GM21576 (cell line): ENCODE measurements at regions not wholly inside any gene's neighbourhood (a gene's known extent, or its start where the extent isn't known, plus 50 kb on each side); places are given as distances from the start of the nearest gene placed in this dataset.

Source experiments
- ATAC-seq: cut with Tn5 transposase; IDR thresholded peaks from one replicate; pipeline ENCODE4 v1.9.1; 2021; ENCODE audit warnings: mild to moderate bottlenecking, moderate library complexity; ENCODE audit not compliant: unreplicated experiment

DNA sequence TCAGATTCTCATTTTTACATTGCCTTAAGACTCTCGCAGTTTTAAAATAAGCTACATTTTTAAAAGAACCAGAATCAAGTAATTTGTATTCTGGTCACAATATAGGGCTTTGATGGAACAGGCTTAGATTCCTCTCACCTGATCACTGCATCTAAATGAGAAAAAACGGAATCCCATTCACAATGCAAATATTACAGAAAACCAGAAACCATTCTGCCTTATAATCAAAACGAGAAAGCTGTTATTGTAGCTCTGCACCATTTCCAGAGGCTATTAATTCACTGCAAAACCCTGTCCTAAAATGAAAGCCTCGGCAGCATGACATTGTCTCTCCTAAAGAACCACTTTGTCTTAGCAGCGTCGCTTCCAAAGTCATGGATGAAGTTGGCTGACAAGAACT, 116.1 kb upstream of the ZNF366 start:
- no peak for ATAC-seq

GRCh38 chr5:72622170-72622760, 115.1 kb upstream of the ZNF366 start:
- ATAC-seq, result no peak

DNA sequence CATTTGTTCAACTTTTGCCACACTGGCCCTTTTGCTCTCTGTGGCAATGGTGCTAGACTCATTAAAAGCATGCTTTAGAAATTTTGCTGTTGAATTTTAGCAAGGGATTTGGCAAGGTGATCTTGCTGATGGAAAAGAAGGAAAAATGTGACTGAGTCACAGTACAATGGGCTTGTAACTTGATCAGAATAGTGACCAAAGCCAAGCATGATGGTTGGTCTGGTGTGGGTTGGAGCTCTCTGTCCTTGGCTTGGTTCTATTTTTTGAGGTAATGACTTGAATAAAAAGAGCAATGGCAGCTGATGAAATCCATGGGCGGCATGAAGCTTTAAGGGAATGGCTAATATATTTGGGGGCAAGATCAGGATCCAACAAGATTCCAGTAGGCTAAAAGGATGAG, 114.4 kb upstream of the ZNF366 start:
- ATAC-seq, result no peak

- no peak for ATAC-seq
Observed at GRCh38 chr5:72619677-72620076, 112.5 kb upstream of the ZNF366 start.

GRCh38 chr5:72619251-72619650, 112.0 kb upstream of the ZNF366 start:
- no peak for ATAC-seq

DNA sequence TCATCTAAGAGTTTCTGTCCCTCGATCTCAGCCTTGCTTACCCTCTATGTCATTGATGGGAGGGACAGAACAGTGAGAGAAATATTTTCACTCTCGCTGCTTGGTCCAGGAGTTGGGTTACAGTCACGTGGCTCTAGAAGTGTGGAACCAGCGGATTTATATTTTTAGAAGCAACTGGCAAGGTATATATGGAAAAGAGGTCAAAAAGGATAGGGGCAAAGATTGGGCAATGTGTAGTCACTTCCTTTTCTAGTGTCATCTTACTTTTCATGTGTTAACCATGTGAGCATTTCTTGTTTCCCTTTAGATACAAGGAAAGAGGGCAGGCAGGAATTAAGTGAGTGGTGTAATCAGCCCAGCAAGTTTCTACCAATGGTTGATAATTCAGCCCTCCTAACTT, 111.5 kb upstream of the ZNF366 start:
- ATAC-seq, result no peak

- no peak for ATAC-seq
Observed at GRCh38 chr5:72615061-72615460, 107.9 kb upstream of the ZNF366 start.

DNA sequence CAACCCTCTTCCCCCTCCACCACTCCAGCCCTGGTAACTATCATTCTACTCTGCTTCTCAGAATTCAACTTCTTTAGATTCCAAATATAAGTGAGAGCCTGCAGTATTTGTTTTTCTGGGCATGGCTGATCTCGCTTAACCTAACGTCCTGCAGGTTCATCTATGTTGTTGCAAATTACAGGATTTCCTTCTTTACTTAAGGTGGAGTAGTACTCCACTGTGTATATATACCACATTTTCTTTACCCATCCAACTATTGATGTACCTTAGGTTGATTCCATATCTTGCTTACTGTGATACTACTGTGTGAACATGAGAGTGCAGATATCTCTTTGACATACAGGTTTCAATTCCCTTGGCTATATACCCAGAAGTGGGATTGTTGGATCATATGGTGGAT, 106.3 kb upstream of the ZNF366 start:
- no peak for ATAC-seq

DNA sequence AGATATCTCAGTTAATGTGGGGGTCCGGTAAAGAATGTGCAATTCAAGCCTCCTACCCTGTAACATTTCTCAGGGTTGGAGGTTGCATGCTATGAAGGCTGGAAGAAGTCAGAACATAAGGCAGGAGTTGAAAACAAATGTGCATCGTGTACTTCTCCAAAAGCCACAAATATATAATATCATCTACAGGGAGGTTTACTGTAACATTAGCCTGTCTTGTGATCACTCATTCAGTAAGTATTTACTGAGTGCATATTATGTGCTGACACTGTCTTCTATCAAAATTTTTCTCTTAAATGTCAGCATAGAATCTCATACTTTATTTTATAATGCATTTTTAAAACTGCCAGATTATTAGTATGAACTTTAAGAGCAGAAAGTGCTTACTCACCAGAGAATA, 105.6 kb upstream of the ZNF366 start:
- ATAC-seq, result no peak

- ATAC-seq, result peak; percentile 62
Observed at GRCh38 chr5:72611118-72611730, 104.0 kb upstream of the ZNF366 start.

- no peak for ATAC-seq
Observed at GRCh38 chr5:72608926-72609325, 101.7 kb upstream of the ZNF366 start.

GRCh38 chr5:72608297-72608696, 101.1 kb upstream of the ZNF366 start:
- ATAC-seq, result no peak

DNA sequence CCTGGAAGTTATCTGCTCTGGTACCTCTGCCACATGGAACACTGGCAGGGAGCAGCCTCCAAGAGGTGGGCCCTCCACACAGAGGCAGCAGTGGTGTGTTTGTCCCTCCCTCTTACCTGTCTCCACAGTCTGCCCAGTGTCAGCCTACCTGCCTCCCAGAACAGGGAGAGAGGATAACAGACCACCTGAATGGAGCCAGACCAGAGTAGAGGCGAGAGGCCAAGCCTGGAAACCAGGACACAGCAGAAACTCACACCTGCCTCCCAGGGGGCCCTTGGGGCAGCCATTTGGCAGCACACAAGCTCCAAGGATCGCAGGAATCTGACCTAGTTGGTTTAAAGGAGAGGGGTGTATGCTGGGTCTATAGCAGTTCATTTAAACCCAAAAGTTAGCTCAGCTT, 100.2 kb upstream of the ZNF366 start:
- no peak for ATAC-seq

DNA sequence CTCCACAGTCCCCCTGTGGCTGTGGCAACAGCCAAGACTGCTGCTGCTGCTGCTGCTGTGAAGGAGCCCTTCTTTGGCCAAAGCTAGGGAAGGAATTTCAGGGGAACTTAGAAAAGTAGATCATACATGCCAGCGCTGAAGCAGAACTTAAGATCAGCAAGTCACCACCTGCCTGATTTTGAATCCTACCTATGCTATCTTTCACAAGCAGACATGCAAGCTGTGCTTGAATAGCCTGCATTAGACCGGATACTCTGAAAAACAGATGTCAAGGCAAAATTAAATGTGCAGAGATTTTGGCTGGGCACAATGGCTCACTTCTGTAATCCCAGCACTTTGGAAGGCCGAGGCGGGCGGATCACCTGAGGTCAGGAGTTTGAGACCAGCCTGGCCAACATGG, 99.3 kb upstream of the ZNF366 start:
- ATAC-seq, result no peak

- no peak for ATAC-seq
Observed at GRCh38 chr5:72605632-72606031, 98.4 kb upstream of the ZNF366 start.

DNA sequence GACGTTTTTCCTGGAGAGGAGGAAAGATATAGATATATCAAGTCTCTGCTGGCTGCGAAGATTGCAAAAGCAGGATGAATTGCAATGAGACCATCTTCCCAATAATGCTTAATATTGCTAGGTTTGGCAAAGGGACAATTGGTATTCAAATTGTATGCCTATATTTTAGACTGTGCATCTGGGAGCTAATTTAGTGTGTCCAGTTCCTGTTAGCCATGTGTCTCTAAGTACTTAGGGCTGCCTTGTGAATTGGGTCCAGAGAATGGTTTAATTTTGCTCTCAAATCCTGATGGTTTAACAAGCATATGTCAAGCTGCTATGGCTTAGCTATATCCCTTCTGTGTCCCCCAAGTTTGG, 97.6 kb upstream of the ZNF366 start:
- ATAC-seq, result no peak

GRCh38 chr5:72604111-72604797, 97.0 kb upstream of the ZNF366 start:
- ATAC-seq, result no peak

DNA sequence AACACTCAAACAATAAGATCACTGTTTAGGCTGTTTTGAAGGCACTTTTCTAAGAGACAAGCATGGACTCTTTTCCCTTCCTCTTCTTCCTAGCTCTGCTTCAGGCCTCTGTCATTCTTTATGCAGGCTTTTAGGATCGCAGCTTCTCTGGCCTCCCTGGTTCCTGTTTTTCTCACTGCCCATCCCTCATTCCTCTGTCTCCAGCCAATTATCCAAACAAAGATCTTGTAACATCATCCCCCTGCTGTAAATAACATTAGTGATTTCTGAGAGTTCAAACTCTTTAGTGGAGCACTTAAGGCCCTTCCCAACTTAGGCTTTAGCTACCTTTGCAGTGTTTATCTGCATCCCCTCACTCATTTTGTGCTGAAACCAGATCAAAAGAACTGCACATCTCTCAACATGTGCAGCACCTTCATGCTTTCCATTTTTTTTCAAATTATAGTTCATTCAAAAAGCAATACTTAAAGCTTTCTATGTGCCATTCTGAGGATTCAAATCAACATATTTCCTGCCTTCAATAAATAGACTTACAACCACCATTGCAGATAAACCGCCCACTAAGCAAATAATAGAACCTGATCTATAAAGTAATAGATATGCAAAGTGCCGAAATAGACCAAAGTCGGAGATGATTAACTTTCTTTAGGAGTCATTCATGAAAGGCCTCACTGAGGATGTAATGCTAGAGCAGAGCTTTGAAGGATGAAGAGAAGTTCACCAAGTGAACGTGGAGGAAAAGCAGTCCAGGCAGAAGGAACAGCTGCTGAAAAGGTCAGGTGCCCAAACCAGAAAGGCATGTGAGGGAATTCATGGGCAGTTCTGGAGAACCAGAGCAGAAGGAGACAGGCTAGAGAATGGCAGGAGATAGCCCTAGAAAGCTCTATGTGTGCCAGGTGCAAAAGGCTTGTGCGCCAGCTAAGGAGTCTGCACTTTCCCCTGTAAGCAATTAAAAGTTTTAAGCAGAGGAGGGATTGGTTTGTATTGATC, 95.8 kb upstream of the ZNF366 start:
- no peak for ATAC-seq

DNA sequence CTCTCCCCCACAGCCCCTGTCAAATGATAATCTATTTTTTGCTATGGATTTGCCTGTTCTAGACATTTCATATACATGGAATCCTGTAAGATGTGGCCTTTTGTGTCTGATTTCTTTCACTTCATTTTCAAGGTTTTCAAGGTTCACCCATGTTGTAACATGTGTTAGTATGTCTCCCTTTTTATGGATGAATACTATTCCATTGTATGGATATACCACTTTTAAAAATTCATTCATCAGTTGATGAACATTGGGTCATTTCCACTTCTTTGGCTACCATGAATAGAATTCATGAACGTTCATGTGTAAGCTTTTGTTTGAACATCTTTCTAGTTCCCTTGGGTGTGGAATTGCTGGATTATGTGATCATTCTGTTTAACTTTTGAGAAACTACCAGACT, 94.7 kb upstream of the ZNF366 start:
- no peak for ATAC-seq

DNA sequence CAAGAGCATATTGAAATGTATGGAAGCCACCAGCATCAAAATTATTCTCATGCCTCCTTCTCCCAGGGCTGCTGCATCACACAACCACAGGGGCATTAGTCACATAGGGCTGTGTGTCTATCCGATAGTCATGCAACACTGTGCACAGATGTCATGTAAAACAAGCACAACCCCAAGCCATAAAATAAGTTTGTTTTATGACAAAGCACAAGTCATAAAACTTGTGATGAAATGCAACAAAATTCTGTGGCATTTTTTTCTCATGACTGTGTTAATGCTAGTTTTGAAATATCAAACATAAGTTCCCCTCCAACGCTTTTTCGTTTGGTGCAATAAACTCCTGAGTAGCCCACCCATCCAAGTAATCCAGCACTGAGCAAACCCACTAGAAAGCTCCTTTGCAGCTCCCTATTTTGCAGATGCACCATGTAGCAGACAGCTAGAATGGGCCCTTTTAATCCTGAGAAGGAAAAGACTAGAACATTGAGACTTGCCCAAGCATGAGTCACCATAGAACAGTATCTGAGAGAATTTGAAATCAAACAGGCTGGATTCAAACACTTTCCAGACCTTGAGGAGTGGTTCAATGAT, 93.3 kb upstream of the ZNF366 start:
- no peak for ATAC-seq
